ENCODE measurements at regions not wholly inside any gene's neighbourhood (a gene's known extent, or its start where the extent isn't known, plus 50 kb on each side); places are given as distances from the start of the nearest gene placed in this dataset.

DNA sequence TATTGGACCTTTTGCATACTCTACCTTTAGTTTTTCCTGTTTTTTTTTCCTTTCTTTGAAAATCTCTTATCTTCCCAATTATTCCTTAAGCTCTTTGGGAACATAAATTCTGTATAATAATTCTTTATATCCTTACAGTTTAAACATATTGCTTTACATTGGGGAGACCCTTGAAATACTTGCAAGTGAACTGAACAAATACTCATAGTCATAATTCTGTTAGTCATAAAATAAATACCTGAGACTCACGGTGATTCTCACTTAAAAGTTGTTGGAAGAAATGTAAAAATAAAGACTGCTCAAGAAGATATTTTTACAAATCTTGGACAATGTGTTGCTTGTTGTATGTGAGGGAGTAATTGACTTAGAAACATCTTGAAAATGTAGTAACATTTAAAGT, 515.2 kb upstream of the POT1 start:
- TF ChIP-seq KLF13 (tag; IDR thresholded peaks at IDR 0.05; ENCODE audit: borderline replicate concordance, low read depth) (no peak), FOXM1 (IDR thresholded peaks at IDR 0.05; ENCODE audit: low read depth) (no peak), FOXM1 (CRISPR knock-in tag; IDR thresholded peaks at IDR 0.05; ENCODE audit: low read depth) (no peak), CTCF (IDR thresholded peaks at IDR 0.05 in 2 of 3, conservative IDR thresholded peaks at IDR 0.05 in 1 of 3; ENCODE audit: insufficient read depth in 2 of 3, low read depth in 1 of 3, low read length in 3 of 3) (no peak), ZNF253 (CRISPR knock-in tag; conservative IDR thresholded peaks at IDR 0.05) (no peak), NCOA4 (IDR thresholded peaks at IDR 0.05; ENCODE audit: partially characterized antibody) (no peak), ZFX (CRISPR knock-in tag; IDR thresholded peaks at IDR 0.05) (no peak), ZHX1 (conservative IDR thresholded peaks at IDR 0.05; ENCODE audit: low read length) (no peak), RUNX1 (IDR thresholded peaks at IDR 0.05; ENCODE audit: low read depth) (no peak), RNF219 (CRISPR knock-in tag; IDR thresholded peaks at IDR 0.05) (no peak)
